22Rv1 (cell line): ENCODE measurements at regions not wholly inside any gene's neighbourhood (a gene's known extent, or its start where the extent isn't known, plus 50 kb on each side); places are given as distances from the start of the nearest gene placed in this dataset.

Experiments used
- H3K27ac ChIP-seq: fragments of 450-650 bp; 2 replicates; pipeline ENCODE4 v1.5.1; 2017
- ZFX ChIP-seq: fragments of 450-650 bp; IDR thresholded peaks from 2 replicates; pipeline ENCODE4 v1.6.1; 2017; ENCODE audit warnings: antibody characterized with exemption, borderline replicate concordance
- TF ChIP-seq, protein P1 (sequence below): fragments of 450-650 bp; IDR thresholded peaks from 2 replicates; pipeline ENCODE4 v1.5.1; 2017; ENCODE audit warnings: mild to moderate bottlenecking

DNA sequence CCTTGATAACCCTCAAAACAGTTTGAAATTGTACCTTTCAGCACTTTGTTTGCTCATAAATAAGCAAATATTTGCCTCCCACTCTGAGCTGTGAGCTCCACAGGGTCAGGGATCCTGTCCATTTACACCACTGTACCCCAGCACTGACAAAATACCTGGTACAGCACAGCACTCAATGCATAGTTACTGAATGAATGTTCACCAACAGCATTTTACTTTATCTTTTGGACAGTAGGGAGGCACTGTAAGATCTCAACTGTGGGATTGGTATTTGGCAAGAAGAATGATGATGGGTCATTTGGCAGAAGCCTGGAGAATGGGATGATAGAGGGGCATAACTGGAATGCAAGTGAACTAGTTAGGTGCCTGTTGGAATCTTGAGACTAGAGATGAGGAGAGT is 127.2 kb upstream of the ARGLU1 start:
- TF ChIP-seq ZFX = no peak
- TF ChIP-seq, protein P1, sequence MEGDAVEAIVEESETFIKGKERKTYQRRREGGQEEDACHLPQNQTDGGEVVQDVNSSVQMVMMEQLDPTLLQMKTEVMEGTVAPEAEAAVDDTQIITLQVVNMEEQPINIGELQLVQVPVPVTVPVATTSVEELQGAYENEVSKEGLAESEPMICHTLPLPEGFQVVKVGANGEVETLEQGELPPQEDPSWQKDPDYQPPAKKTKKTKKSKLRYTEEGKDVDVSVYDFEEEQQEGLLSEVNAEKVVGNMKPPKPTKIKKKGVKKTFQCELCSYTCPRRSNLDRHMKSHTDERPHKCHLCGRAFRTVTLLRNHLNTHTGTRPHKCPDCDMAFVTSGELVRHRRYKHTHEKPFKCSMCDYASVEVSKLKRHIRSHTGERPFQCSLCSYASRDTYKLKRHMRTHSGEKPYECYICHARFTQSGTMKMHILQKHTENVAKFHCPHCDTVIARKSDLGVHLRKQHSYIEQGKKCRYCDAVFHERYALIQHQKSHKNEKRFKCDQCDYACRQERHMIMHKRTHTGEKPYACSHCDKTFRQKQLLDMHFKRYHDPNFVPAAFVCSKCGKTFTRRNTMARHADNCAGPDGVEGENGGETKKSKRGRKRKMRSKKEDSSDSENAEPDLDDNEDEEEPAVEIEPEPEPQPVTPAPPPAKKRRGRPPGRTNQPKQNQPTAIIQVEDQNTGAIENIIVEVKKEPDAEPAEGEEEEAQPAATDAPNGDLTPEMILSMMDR = no peak
- no peak overlapping the region for H3K27ac ChIP-seq

GRCh38 chr13:106691861-106692260 is 123.9 kb upstream of the ARGLU1 start:
- H3K27ac ChIP-seq = no peak overlapping the region
- TF ChIP-seq, protein P1 = no peak
- TF ChIP-seq ZFX = no peak

DNA sequence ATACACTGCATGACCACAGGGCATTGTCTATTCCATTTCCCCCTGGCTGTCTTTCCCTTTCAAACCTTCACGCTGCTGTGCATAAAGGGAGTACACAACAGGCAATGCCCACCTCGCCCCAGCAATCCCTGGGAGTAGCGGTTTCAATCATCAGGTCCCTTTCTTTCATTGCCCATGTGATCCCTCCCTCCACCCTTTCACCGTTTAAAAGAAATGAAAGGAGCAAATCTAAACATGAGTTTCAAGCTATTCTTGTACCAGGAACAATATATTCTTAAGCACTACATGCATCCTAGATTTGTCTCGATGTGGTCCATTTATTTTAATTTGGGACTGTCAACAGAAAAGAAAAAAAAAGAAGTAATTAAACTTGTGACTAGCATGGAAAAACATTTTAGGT is 123.4 kb upstream of the ARGLU1 start:
- TF ChIP-seq, protein P1 = no peak
- no peak for TF ChIP-seq ZFX
- H3K27ac ChIP-seq = no peak overlapping the region

DNA sequence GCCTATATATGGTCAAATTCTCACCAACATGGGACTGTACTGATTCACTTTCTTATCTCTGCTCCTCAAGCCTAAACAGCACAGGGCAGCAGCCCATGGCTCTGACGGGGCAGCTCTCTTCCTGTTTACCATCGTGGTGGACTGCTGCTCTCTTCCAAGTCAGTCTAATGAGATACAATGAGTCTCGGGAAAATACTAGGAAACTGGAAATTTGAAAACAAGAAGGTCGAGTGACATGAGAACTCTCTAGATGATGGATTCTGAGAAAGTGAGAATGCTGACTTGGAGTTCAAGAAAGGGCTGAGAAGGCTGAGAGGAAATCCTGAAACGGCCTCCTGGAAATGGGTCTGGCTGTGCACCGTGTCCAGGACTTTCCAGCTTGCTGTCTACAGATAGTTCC is 122.8 kb upstream of the ARGLU1 start:
- TF ChIP-seq ZFX = no peak
- TF ChIP-seq, protein P1 = no peak
- no peak overlapping the region for H3K27ac ChIP-seq

DNA sequence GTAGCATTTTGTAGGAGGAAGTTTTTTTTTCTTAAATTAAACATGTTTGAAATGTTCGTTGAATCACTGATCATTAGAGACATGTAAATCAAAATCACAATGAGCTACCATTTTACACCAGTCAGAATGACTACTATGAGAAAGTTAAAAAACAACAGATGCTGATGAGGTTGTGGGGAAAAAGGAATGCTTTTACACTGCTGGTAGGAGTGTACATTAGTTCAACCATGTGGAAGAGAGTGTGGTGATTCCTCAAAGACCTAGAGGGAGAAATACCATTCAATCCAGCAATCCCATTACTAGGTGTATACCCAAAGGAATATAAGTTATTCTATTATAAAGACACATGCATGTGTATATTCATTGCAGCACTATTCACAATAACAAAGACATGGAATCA is 122.0 kb upstream of the ARGLU1 start:
- no peak overlapping the region for H3K27ac ChIP-seq
- no peak for TF ChIP-seq ZFX
- TF ChIP-seq, protein P1 = no peak

GRCh38 chr13:106688940-106689339 is 121.0 kb upstream of the ARGLU1 start:
- H3K27ac ChIP-seq = no peak overlapping the region
- TF ChIP-seq, protein P1 = no peak
- TF ChIP-seq ZFX = no peak

- H3K27ac ChIP-seq = no peak overlapping the region
- TF ChIP-seq ZFX = no peak
- TF ChIP-seq, protein P1 = no peak
Observed at GRCh38 chr13:106686163-106686562, 118.2 kb upstream of the ARGLU1 start.

GRCh38 chr13:106685143-106685542 is 117.2 kb upstream of the ARGLU1 start:
- H3K27ac ChIP-seq = no peak overlapping the region
- TF ChIP-seq ZFX = no peak
- TF ChIP-seq, protein P1 = no peak
